Neural progenitor cell (in vitro differentiated cells): ENCODE measurements at regions not wholly inside any gene's neighbourhood (a gene's known extent, or its start where the extent isn't known, plus 50 kb on each side); places are given as distances from the start of the nearest gene placed in this dataset.

Experiments
- CTCF ChIP-seq: fragments of 200-600 bp; sonication (generic); IDR thresholded peaks from 2 replicates; pipeline ENCODE4 v1.5.1; 2017; ENCODE audit warnings: antibody characterized with exemption, mild to moderate bottlenecking
- EZH2 ChIP-seq: fragments of 200-600 bp; sonication (generic); IDR thresholded peaks from 2 replicates; pipeline ENCODE4 v1.6.1; 2017; ENCODE audit warnings: antibody characterized with exemption, mild to moderate bottlenecking, moderate library complexity
- EZH2phosphoT487 ChIP-seq: fragments of 200-600 bp; sonication (generic); IDR thresholded peaks from 2 replicates; pipeline ENCODE4 v1.6.1; 2017; ENCODE audit warnings: antibody characterized with exemption

- TF ChIP-seq CTCF, result no peak
- TF ChIP-seq EZH2, result no peak
- no peak for TF ChIP-seq EZH2phosphoT487
These were observed 465.4 kb upstream of the PBX1 start for GRCh38 chr1:164093543-164093942.
